Heart right ventricle (tissue), 16 donors: ENCODE measurements at regions not wholly inside any gene's neighbourhood (a gene's known extent, or its start where the extent isn't known, plus 50 kb on each side); places are given as distances from the start of the nearest gene placed in this dataset.

Experiments
- ATAC-seq, 8 donors: fragments of 200-7000 bp; cut with Tn5 transposase; one replicate each; pipeline ENCODE4 v1.9.1; 2020; ENCODE audit warnings: mild to moderate bottlenecking in 8 of 8, moderate library complexity in 8 of 8, moderate number of reproducible peaks in 1 of 8
- DNase-seq, 2 donors: peaks; one replicate each; pipeline ENCODE4 v3.0.0-alpha.2; 2020
- H3K27ac ChIP-seq, 10 donors: fragments of 200-600 bp; sonication (generic) in 2 of 10; one replicate each; pipeline versions ENCODE4 v1.5.0 to v1.8.0; 2020 to 2022; ENCODE audit warnings: mild to moderate bottlenecking in 3 of 10
- H3K27me3 ChIP-seq, 7 donors: fragments of 200-600 bp; one replicate each; pipeline ENCODE4 v1.8.0; 2021 to 2022; ENCODE audit warnings: mild to moderate bottlenecking in 2 of 7
- H3K36me3 ChIP-seq, 9 donors: fragments of 200-600 bp; sonication (generic) in 1 of 9; one replicate each; pipeline versions ENCODE4 v1.5.0 to v1.8.0; 2020 to 2022; ENCODE audit warnings: mild to moderate bottlenecking in 2 of 9
- H3K4me1 ChIP-seq, 9 donors: fragments of 200-600 bp; sonication (generic) in 1 of 9; one replicate each; pipeline versions ENCODE4 v1.5.0 to v1.8.0; 2020 to 2022; ENCODE audit warnings: mild to moderate bottlenecking in 4 of 9
- H3K4me3 ChIP-seq, 10 donors: fragments of 200-600 bp; sonication (generic) in 2 of 10; one replicate each; pipeline versions ENCODE4 v1.5.0 to v1.8.0; 2020 to 2022; ENCODE audit warnings: mild to moderate bottlenecking in 7 of 10, moderate library complexity in 2 of 10
- H3K9me3 ChIP-seq, 11 donors: fragments of 200-600 bp in 10 of 11; sonication (generic) in 2 of 11; one replicate each; pipeline versions ENCODE4 v1.5.0 to v1.8.0; 2013 to 2022; ENCODE audit warnings: mild to moderate bottlenecking in 2 of 11, control low read depth in 1 of 11, moderate library complexity in 1 of 11
- WGBS, 2 donors: extraction: QIAGEN DNeasy Blood & Tissue Kit; methylation state at CpG; one replicate each; pipeline ENCODE4 v1.1.7; 2013; ENCODE audit warnings: inconsistent platforms in 1 of 2; 5-methylcytosine and 5-hydroxymethylcytosine counted together
- intact Hi-C, 10 donors: fragments of 100-400 bp; cut with DNase I; formaldehyde crosslinking; loops; one replicate each; pipeline versions ENCODE4 v1.11.1 to v1.14.2; 2022
- TF ChIP-seq, protein P1 (sequence below), 9 donors: fragments of 200-600 bp; sonication (generic) in 2 of 9; IDR thresholded peaks; one replicate each; pipeline versions ENCODE4 v1.5.0 to v1.8.0; 2021 to 2022; ENCODE audit warnings: antibody characterized with exemption in 9 of 9, mild to moderate bottlenecking in 5 of 9, moderate library complexity in 1 of 9
- donor health status: Arrhythmogenic right ventricular cardiomyopathy.
- donor health status: ischemic (EF 13 %, LVEDD 7.1; RV severe dilation, severe dysfunction).
- donor health status: healthy with polysubstance abuse.
- donor health status: DM: no; HTN: yes; CAD: no.
- donor health status: DM: no; HTN: no; CAD: no.
- donor health status: ischemic (EF 25% LVEDD 6.9; RV normal size, moderate dysfunction).
- donor health status: ischemic (EF 25% LVEDD 5.7; RV mildly dilated, moderate dysfunction).
- donor health status: healthy.
- donor health status: DM: yes; HTN: yes; CAD: no.
- donor health status: Ischemic cardiomyopathy.
- donor health status: ischemic (EF 35%, LVEDD 5.7; RV mildly dilated, moderate dysfunction).
- donor health status: nonischemic (EF 11% LVEDD 7.7; RV severe dilation, severe dysfunction).
- donor health status: DM: yes; HTN: yes; CAD: no.
- donor health status: PGD.
- donor health status: ischemic (EF 29% LVEDD 5.4; RV normal size, mild dysfunction).
- donor health status: nonischemic (EF 23%, LVEDD 6.1; RV moderate dilation, normal function).

DNA sequence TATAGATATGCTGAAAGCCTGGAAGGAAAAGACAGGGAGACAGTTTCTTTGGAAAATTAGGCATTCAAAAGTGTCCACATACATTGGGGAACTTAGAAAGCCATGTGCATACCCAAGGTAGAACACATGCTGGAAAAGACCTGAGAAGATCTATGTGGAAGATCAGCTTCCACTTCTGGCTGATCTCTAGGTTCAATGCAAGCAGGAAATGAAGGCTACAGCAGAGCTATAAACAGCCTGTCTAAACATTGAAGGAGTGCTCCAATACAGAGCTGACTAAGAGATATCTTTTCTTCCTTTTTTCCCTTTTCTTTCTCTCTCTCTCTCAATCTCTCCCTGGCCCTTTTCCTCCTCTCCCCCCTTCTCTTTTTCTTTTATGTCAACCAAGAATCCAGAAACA, 73.6 kb upstream of the TCF12 start:
- intact Hi-C loops, result no loop called here
- no peak overlapping the region for H3K27ac ChIP-seq
- no peaks in the 10 kb centered on the region for H3K9me3 ChIP-seq
- no peak overlapping the region for H3K4me3 ChIP-seq
- peaks cover 0 to 5% (median 0%) of the 10 kb centered on the region in 9 donors for H3K36me3 ChIP-seq
- no peaks in the 10 kb centered on the region for H3K4me1 ChIP-seq
- ATAC-seq (no peak), DNase-seq (no peak)
- no peaks in the 10 kb centered on the region for H3K27me3 ChIP-seq
- TF ChIP-seq, protein P1, sequence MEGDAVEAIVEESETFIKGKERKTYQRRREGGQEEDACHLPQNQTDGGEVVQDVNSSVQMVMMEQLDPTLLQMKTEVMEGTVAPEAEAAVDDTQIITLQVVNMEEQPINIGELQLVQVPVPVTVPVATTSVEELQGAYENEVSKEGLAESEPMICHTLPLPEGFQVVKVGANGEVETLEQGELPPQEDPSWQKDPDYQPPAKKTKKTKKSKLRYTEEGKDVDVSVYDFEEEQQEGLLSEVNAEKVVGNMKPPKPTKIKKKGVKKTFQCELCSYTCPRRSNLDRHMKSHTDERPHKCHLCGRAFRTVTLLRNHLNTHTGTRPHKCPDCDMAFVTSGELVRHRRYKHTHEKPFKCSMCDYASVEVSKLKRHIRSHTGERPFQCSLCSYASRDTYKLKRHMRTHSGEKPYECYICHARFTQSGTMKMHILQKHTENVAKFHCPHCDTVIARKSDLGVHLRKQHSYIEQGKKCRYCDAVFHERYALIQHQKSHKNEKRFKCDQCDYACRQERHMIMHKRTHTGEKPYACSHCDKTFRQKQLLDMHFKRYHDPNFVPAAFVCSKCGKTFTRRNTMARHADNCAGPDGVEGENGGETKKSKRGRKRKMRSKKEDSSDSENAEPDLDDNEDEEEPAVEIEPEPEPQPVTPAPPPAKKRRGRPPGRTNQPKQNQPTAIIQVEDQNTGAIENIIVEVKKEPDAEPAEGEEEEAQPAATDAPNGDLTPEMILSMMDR (IDR thresholded peaks at IDR 0.05), result no peak

DNA sequence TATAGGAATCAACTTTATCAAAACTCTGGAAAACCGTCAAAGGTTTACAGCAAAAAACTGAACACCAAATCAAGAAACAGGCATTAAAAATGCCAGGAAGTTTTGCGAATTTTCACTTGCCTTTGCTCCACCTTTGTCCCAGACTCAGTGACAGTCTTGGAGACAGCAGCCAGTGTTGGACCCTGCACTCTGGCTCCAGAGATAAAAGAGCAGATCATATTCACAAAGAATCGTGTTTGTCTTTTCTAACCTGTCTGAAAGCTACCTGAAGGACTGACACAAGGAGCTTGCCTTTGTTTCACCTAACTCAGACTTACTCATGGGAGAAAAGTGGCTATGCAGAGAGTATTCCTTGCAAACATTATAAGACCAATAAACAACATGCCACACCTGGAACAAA, 74.0 kb upstream of the TCF12 start:
- no peak for ATAC-seq
- TF ChIP-seq, protein P1 (IDR thresholded peaks at IDR 0.05), result no peak
- intact Hi-C loops, result no loop called here
- Histone ChIP-seq H3K4me1 (no peaks in the 10 kb centered on the region), H3K9me3 (no peaks in the 10 kb centered on the region), H3K36me3 (peaks cover 0 to 5% (median 0%) of the 10 kb centered on the region in 9 donors), H3K4me3 (no peak overlapping the region), H3K27ac (no peak overlapping the region), H3K27me3 (no peaks in the 10 kb centered on the region)
- no peak for DNase-seq
- 89 to 92% methylated on average over 3 of the region's 3 CpGs for WGBS, 2 donors

DNA sequence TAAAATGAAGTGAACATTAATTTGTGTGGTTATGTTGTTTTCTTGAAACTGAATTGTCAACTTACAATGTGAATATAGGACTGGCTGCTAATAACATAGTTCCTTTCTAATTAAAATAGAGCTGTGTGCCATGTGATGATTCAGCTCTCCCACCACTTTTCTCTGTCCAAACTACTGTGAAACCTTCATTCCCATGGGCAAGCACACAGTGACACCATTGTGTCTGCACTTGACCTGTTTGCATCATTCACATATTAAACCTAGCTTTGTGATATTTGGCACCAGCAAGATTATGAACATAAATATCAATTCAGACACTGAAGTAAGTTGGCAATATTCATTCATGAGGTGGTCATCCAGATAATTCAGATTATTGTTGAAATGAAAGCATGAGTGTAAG, 78.8 kb upstream of the TCF12 start:
- intact Hi-C loops, result loop anchor here in 1 of 10 donors (10.0 kb wide), 1 partner anchor 375 kb away; no protein-coding TSS in a partner anchor
- Histone ChIP-seq H3K36me3 (no peaks in the 10 kb centered on the region), H3K4me3 (no peak overlapping the region), H3K9me3 (no peaks in the 10 kb centered on the region), H3K27ac (no peak overlapping the region), H3K27me3 (no peaks in the 10 kb centered on the region), H3K4me1 (peaks cover 0 to 14% (median 8%) of the 10 kb centered on the region in 9 donors)
- DNase-seq (no peak), ATAC-seq (no peak)
- TF ChIP-seq, protein P1 (IDR thresholded peaks at IDR 0.05), result no peak

DNA sequence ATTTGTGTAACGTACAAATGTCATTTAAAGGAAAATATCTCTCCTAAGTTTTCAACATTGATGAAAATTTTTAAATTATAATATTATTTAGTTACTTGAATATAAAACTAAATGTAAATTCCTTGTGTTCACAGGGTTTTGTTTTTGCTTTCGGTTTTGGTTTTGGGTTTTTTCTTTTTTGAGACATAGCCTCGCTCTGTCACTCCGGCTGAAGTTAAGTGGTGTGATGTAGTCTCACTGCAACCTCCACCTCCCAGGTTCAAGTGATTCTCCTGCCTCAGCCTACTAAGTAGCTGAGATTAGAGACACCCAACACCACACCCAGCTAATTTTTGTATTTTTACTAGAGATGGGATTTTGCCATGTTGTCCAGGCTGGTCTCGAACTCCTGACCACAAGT, 79.3 kb upstream of the TCF12 start:
- H3K9me3 ChIP-seq, result no peaks in the 10 kb centered on the region
- DNase-seq (no peak), ATAC-seq (no peak)
- intact Hi-C loops, result loop anchor here in 1 of 10 donors (10.0 kb wide), 1 partner anchor 376 kb away; no protein-coding TSS in a partner anchor
- H3K27me3 ChIP-seq, result no peaks in the 10 kb centered on the region
- TF ChIP-seq, protein P1 (IDR thresholded peaks at IDR 0.05), result no peak
- H3K4me3 ChIP-seq, result no peak overlapping the region
- peaks cover 0 to 15% (median 8%) of the 10 kb centered on the region in 9 donors for H3K4me1 ChIP-seq
- 78 to 79% methylated on average over 5 of the region's 5 CpGs for WGBS, 2 donors
- H3K27ac ChIP-seq, result no peak overlapping the region
- H3K36me3 ChIP-seq, result no peaks in the 10 kb centered on the region
